D721Med (cell line): ENCODE measurements at regions not wholly inside any gene's neighbourhood (a gene's known extent, or its start where the extent isn't known, plus 50 kb on each side); places are given as distances from the start of the nearest gene placed in this dataset.

Experiments
- DNase-seq: peaks from one replicate; pipeline ENCODE4 v3.0.0; 2011; ENCODE audit warnings: low spot score; ENCODE audit not compliant: insufficient read length
- FAIRE-seq: peaks from 2 replicates; lab custom pipeline; 2011; peaks lifted over from hg19 to GRCh38; lab: Jason Lieb, UNC
- CTCF ChIP-seq: IDR thresholded peaks from 2 replicates; pipeline ENCODE4 v1.5.1; 2012; ENCODE audit warnings: mild to moderate bottlenecking, control low read depth; ENCODE audit not compliant: insufficient read depth; ENCODE audit errors: missing control alignments

GRCh38 chr9:7454624-7455023 lies 345.0 kb downstream of the DMAC1 start:
- no peak for FAIRE-seq
- TF ChIP-seq CTCF, result no peak
- DNase-seq, result no peak

GRCh38 chr9:7452378-7452777 lies 347.2 kb downstream of the DMAC1 start:
- TF ChIP-seq CTCF, result no peak
- FAIRE-seq (no peak), DNase-seq (no peak)

- TF ChIP-seq CTCF, result no peak
- no peak for FAIRE-seq
- DNase-seq, result no peak
These were observed 348.5 kb downstream of the DMAC1 start for GRCh38 chr9:7451062-7451461.

- no peak for DNase-seq
- no peak for FAIRE-seq
- TF ChIP-seq CTCF, result no peak
These were observed 356.0 kb downstream of the DMAC1 start for GRCh38 chr9:7443541-7443940.

- FAIRE-seq, result no peak
- TF ChIP-seq CTCF, result no peak
- DNase-seq, result no peak
These were observed 360.1 kb downstream of the DMAC1 start for GRCh38 chr9:7439355-7439995.

- TF ChIP-seq CTCF, result no peak
- DNase-seq (no peak), FAIRE-seq (no peak)
These were observed 362.8 kb downstream of the DMAC1 start for GRCh38 chr9:7436754-7437153.

GRCh38 chr9:7433508-7434292 lies 365.9 kb downstream of the DMAC1 start:
- TF ChIP-seq CTCF, result no peak
- DNase-seq, result no peak
- no peak for FAIRE-seq
